OCI-LY7 (cell line): ENCODE measurements at regions not wholly inside any gene's neighbourhood (a gene's known extent, or its start where the extent isn't known, plus 50 kb on each side); places are given as distances from the start of the nearest gene placed in this dataset.
"Not testable (repeated sequence)": the region's sequence is repeated elsewhere in the genome, so short reads cannot be mapped to it uniquely, and the experiment has no call there.

ENCODE experiments used
- BruUV-seq: library from RNA; stranded (reverse); fragments of 400-500 nt; replicated peaks from 2 replicates; lab custom pipeline; 2021; lab: Mats Ljungman, UMichigan
- CTCF ChIA-PET: fragments of 300-600 bp; sonication (Branson Sonifier 250); formaldehyde crosslinking; loops from one replicate; lab custom pipeline; 2022; ENCODE audit warnings: antibody characterized with exemption; ENCODE audit not compliant: unreplicated experiment; lab: Charles Lee
- POLR2A ChIA-PET: fragments of 300-600 bp; sonication (Branson Sonifier 250); formaldehyde crosslinking; loops from one replicate; lab custom pipeline; 2022; ENCODE audit warnings: antibody characterized with exemption; lab: Charles Lee
- DNase-seq: peaks from one replicate; pipeline ENCODE4 v3.0.0-alpha.2; 2015; ENCODE audit warnings: low spot score
- H2AFZ ChIP-seq: fragments of 200-600 bp; sonication (generic), shearing (Covaris generic); 2 replicates; pipeline ENCODE4 v1.6.1; 2014; ENCODE audit warnings: mild to moderate bottlenecking, antibody characterized with exemption, low read length, moderate library complexity
- H3K27ac ChIP-seq: fragments of 200-600 bp; sonication (generic); 2 replicates; pipeline ENCODE4 v1.5.1; 2014; ENCODE audit warnings: mixed run types, low read depth, mild to moderate bottlenecking, moderate library complexity, low read length, inconsistent platforms; ENCODE audit not compliant: poor library complexity, severe bottlenecking
- H3K36me3 ChIP-seq: fragments of 200-600 bp; sonication (generic); 2 replicates; pipeline ENCODE4 v1.6.1; 2014; ENCODE audit warnings: mild to moderate bottlenecking, antibody characterized with exemption, low read length, moderate library complexity, mixed read lengths; ENCODE audit not compliant: insufficient read depth
- H3K4me1 ChIP-seq: fragments of 200-600 bp; sonication (generic); 2 replicates; pipeline ENCODE4 v1.5.1; 2014; ENCODE audit warnings: mild to moderate bottlenecking, low read length; ENCODE audit not compliant: insufficient read depth, poor library complexity, severe bottlenecking
- H3K4me2 ChIP-seq: fragments of 200-600 bp; sonication (generic); 2 replicates; pipeline ENCODE4 v1.6.1; 2014; ENCODE audit warnings: mild to moderate bottlenecking, low read length
- H3K4me3 ChIP-seq: fragments of 200-600 bp; sonication (generic); 2 replicates; pipeline ENCODE4 v1.5.1; 2014; ENCODE audit warnings: mild to moderate bottlenecking, low read depth, low read length; ENCODE audit not compliant: poor library complexity, severe bottlenecking
- H3K79me2 ChIP-seq: fragments of 200-600 bp; sonication (generic); 2 replicates; pipeline ENCODE4 v1.6.1; 2016; ENCODE audit warnings: low read depth, mild to moderate bottlenecking, low read length, moderate library complexity, mixed read lengths; ENCODE audit not compliant: insufficient read depth
- H3K9me2 ChIP-seq: fragments of 200-600 bp; sonication (generic); 2 replicates; pipeline ENCODE4 v1.6.1; 2016; ENCODE audit warnings: mild to moderate bottlenecking, low read length, mixed read lengths; ENCODE audit not compliant: insufficient read depth
- H3K9me3 ChIP-seq: fragments of 200-600 bp; sonication (generic); 2 replicates; pipeline ENCODE4 v1.6.1; 2014; ENCODE audit warnings: mild to moderate bottlenecking, mixed run types, low read length, mixed read lengths
- H4K20me1 ChIP-seq: fragments of 200-600 bp; sonication (generic); 2 replicates; pipeline ENCODE4 v1.6.1; 2014; ENCODE audit warnings: mild to moderate bottlenecking, antibody characterized with exemption, low read length, moderate library complexity, mixed read lengths; ENCODE audit not compliant: insufficient read depth
- intact Hi-C: fragments of 100-400 bp; cut with micrococcal nuclease; formaldehyde crosslinking; loops from one replicate; pipeline ENCODE4 v1.10.0; 2022; ENCODE audit not compliant: unreplicated experiment

DNA sequence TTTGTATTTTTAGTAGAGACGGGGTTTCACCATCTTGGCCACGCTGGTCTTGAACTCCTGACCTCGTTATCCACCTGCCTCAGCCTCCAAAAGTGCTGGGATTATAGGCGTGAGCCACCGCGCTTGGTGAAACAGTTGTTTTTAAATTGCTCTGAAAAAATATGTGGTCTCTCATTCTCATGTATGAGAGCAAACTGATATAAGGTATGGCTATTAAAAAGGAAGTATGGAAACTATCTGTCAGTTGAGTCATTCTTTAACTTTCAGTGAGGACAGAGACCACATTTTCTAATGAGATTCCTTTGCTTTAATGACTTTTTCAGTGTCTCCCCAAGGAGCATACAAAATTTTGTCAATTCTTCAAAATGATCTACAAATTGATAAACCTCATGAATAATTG is 169.5 kb downstream of the TP53TG3F start:
- CTCF ChIA-PET, H3K4me1 ChIP-seq, H3K9me2 ChIP-seq, H3K9me3 ChIP-seq, H3K27ac ChIP-seq, BruUV-seq, H3K79me2 ChIP-seq, H3K4me3 ChIP-seq, H4K20me1 ChIP-seq, intact Hi-C loops, H2AFZ ChIP-seq, DNase-seq, H3K4me2 ChIP-seq, POLR2A ChIA-PET, H3K36me3 ChIP-seq: not testable (repeated sequence)

DNA sequence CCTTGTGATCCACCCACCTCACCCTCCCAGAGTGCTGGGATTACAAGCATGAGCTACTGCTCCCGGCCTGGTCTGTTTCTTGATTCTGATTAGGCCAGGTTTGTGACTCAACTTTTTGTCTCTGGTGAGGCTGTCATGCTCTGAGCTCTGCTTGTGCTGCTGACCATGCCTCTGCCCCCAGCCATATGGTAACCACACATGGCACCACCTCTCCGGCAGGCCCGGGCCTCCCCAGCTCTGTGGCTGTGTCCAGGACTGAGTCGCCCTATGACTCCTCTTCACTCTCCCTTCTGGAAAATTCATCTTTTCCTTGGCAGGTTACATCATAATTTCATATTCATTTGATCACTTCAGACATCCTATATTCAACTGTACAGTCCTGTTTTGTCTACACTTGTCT is 172.3 kb downstream of the TP53TG3F start:
- H3K36me3 ChIP-seq, H3K4me3 ChIP-seq, POLR2A ChIA-PET, H3K4me1 ChIP-seq, CTCF ChIA-PET, H4K20me1 ChIP-seq, H3K27ac ChIP-seq, H2AFZ ChIP-seq, BruUV-seq, DNase-seq, H3K4me2 ChIP-seq, intact Hi-C loops, H3K79me2 ChIP-seq, H3K9me2 ChIP-seq, H3K9me3 ChIP-seq: not testable (repeated sequence)

DNA sequence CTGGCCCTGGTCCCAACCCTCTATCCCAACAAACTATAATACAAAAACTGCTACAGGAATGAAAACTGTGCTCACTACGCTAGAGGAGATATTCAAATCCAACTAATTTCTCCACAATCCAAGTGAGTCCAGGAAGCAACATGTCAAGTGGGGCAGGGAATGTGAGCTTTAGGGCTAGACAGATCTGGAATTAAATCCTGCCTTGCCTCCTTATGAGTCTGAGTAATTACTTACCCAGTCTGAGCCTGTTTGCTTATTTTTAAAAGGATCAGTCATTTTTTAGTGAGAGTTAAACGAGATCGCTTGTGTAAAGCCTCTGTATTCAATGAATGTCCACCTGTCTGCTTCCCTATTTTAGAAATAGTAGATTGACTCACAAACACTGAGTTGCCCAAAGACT is 174.6 kb downstream of the TP53TG3F start:
- H3K9me3 ChIP-seq, H3K4me2 ChIP-seq, H3K4me3 ChIP-seq, intact Hi-C loops, BruUV-seq, H3K79me2 ChIP-seq, POLR2A ChIA-PET, H4K20me1 ChIP-seq, CTCF ChIA-PET, H3K4me1 ChIP-seq, DNase-seq, H3K27ac ChIP-seq, H3K36me3 ChIP-seq, H3K9me2 ChIP-seq, H2AFZ ChIP-seq: not testable (repeated sequence)

DNA sequence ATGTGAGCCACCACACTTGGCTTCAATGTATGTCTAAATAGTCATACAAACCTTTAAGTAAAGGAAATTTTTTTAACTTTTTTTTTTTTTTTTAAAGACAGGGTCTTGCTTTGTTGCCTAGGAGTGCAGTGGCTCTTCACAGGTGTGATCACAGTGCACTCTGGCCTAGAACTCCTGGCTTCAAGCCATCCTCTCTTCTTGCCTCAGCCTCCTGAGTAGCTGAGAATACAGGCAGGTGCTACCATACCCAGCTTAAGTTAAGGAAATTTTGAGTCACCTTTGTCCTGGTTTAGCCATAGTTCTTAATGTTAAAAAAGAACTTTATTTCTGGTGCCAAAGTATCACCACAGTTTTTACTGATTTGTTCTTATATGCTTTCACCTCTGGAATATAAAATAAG is 177.3 kb downstream of the TP53TG3F start:
- H3K9me2 ChIP-seq, H3K27ac ChIP-seq, H2AFZ ChIP-seq, H3K4me3 ChIP-seq, intact Hi-C loops, DNase-seq, BruUV-seq, H3K9me3 ChIP-seq, POLR2A ChIA-PET, CTCF ChIA-PET, H3K4me2 ChIP-seq, H3K79me2 ChIP-seq, H4K20me1 ChIP-seq, H3K36me3 ChIP-seq, H3K4me1 ChIP-seq: not testable (repeated sequence)

DNA sequence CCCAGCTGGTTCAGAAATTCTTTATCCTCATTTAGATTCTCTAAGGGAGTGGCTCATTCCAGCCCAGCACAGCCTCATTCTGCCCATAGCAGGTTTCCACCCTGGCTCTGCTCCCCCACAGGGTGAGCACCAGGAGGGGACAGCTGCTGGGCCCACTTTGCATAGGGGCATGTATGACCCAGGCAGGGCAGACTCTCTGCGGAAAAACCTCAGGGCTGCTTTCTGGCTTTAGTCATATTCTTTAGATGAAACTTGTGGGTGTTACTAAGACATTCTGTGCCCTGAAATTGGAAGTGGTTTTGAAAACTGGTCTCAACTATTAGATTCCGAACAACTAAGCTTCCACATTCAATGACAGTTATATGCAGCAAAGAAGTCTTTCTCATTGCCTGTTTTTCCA is 183.9 kb downstream of the TP53TG3F start:
- H3K9me3 ChIP-seq, H3K79me2 ChIP-seq, H3K4me3 ChIP-seq, H2AFZ ChIP-seq, intact Hi-C loops, CTCF ChIA-PET, H3K27ac ChIP-seq, H3K36me3 ChIP-seq, DNase-seq, H3K4me2 ChIP-seq, H4K20me1 ChIP-seq, H3K4me1 ChIP-seq, H3K9me2 ChIP-seq, BruUV-seq: not testable (repeated sequence)
- POLR2A ChIA-PET = interaction anchor here (0.8 kb wide), 1 partner anchor 26 kb away, joined by 3 read pairs; no protein-coding TSS in a partner anchor

DNA sequence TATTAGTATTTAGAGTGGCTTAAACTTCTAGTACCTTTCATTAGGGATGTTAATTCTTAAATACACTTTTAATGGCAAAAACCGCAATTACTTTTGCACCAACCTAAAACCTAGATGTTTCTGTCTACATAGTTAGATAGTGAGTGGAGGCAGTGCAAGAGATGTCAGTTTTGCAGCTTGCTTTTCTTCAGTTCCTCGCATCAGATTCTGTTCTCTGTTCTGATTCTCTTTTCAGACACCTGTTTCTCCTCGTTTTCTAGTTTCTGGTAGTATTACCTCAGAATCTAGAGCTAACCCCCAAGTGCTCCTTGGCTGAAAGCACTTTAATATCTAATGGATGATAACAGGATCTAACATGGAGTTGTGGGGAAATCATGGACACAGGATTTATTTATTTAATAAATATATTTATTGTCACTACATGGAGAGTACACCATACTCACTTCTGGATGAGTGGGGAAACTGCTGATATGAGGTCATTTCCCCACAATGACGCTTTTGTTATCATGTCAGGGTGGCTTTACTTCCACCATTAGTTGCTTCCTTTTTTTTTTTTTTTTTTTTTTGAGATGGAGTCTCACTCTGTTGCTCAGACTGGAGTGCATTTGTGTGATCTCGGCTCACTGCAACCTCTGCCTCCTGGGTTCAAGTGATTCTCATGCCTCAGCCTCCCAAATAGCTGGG is 184.4 kb downstream of the TP53TG3F start:
- H2AFZ ChIP-seq, CTCF ChIA-PET, H3K4me2 ChIP-seq, H3K9me2 ChIP-seq, H3K79me2 ChIP-seq, H3K27ac ChIP-seq, H3K4me3 ChIP-seq, H4K20me1 ChIP-seq, DNase-seq, H3K9me3 ChIP-seq, H3K4me1 ChIP-seq, POLR2A ChIA-PET, H3K36me3 ChIP-seq, BruUV-seq, intact Hi-C loops: not testable (repeated sequence)
